ENCODE measurements at regions not wholly inside any gene's neighbourhood (a gene's known extent, or its start where the extent isn't known, plus 50 kb on each side); places are given as distances from the start of the nearest gene placed in this dataset.
"Not testable (repeated sequence)": the region's sequence is repeated elsewhere in the genome, so short reads cannot be mapped to it uniquely, and the experiment has no call there.

DNA sequence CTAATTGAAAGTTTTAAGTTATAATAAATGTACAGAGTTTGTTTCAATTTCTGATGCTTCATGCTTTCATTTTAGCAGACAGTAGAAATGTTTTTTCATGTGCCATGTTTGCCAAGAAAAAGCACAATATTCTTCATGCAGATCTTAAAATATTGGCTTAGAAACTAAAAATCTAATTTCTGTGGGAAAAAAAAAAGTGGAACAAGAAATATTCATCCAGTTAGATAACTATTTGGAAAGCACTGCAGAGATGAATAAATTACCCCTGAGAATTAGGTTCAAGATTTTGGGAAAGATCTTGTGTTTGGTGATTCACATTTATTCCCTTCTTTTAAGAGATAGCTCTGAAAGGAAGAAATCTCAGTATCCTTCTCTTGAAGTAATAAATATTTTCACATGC is 912.5 kb downstream of the C4orf33 start:
- Histone ChIP-seq H3K79me2 (ENCODE audit: insufficient read depth, low read length) (no peaks in the 10 kb centered on the region), H4K20me1 (ENCODE audit: insufficient read depth, low read length) (no peaks in the 10 kb centered on the region), H3K27me3 (ENCODE audit: insufficient read depth, low read length, poor library complexity) (no peaks in the 10 kb centered on the region), H3K4me3 (ENCODE audit: low read depth in 1 of 2, low read length in 2 of 2) (no peak overlapping the region), H3K9ac (ENCODE audit: low read depth, low read length) (no peak overlapping the region), H3K4me2 (ENCODE audit: insufficient read depth, low read length) (no peak overlapping the region), H3K36me3 (ENCODE audit: insufficient read depth, low read length) (no peaks in the 10 kb centered on the region), H2AFZ (ENCODE audit: low read depth, low read length) (peak overlapping the region; percentile 68; the same call in 1 of the 2 replicates), H3K9me3 (ENCODE audit: insufficient read depth, low read length, severe bottlenecking) (no peaks in the 10 kb centered on the region), H3K27ac (ENCODE audit: low read length) (no peak overlapping the region), H3K4me1 (ENCODE audit: insufficient read depth, low read length) (peaks cover 10% of the 10 kb centered on the region)
- ATAC-seq (ENCODE audit: insufficient read depth, low read depth) (no peak), DNase-seq (no peak)
- TF ChIP-seq EZH2 (IDR thresholded peaks at IDR 0.05; ENCODE audit: borderline replicate concordance, low read depth, low read length, severe bottlenecking) = no peak
- TF ChIP-seq, protein P1, sequence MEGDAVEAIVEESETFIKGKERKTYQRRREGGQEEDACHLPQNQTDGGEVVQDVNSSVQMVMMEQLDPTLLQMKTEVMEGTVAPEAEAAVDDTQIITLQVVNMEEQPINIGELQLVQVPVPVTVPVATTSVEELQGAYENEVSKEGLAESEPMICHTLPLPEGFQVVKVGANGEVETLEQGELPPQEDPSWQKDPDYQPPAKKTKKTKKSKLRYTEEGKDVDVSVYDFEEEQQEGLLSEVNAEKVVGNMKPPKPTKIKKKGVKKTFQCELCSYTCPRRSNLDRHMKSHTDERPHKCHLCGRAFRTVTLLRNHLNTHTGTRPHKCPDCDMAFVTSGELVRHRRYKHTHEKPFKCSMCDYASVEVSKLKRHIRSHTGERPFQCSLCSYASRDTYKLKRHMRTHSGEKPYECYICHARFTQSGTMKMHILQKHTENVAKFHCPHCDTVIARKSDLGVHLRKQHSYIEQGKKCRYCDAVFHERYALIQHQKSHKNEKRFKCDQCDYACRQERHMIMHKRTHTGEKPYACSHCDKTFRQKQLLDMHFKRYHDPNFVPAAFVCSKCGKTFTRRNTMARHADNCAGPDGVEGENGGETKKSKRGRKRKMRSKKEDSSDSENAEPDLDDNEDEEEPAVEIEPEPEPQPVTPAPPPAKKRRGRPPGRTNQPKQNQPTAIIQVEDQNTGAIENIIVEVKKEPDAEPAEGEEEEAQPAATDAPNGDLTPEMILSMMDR (IDR thresholded peaks at IDR 0.05; ENCODE audit: borderline replicate concordance, extremely low read depth, low read length, poor library complexity, severe bottlenecking) = no peak

DNA sequence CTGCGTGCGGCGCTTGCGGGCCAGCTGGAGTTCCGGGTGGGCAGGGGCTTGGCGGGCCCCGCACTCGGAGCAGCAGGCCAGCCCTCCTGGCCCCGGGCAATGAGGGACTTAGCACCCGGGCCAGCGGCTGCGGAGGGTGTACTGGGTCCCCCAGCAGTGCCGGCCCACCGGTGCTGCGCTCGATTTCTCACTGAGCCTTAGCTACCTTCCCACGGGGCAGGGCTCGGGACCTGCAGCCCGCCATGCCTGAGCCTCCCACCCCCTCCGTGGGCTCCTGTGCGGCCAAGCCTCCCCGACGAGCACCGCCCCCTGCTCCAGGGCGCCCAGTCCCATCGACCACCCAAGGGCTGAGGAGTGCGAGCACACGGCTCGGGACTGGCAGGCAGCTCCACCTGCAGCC is 916.9 kb downstream of the C4orf33 start:
- not testable (repeated sequence) for H3K4me3 ChIP-seq (ENCODE audit: low read depth in 1 of 2, low read length in 2 of 2); H3K9ac ChIP-seq (ENCODE audit: low read depth, low read length); H3K36me3 ChIP-seq (ENCODE audit: insufficient read depth, low read length); H2AFZ ChIP-seq (ENCODE audit: low read depth, low read length); H4K20me1 ChIP-seq (ENCODE audit: insufficient read depth, low read length); H3K4me2 ChIP-seq (ENCODE audit: insufficient read depth, low read length); H3K79me2 ChIP-seq (ENCODE audit: insufficient read depth, low read length); ATAC-seq (ENCODE audit: insufficient read depth, low read depth); H3K27me3 ChIP-seq (ENCODE audit: insufficient read depth, low read length, poor library complexity); DNase-seq; H3K9me3 ChIP-seq (ENCODE audit: insufficient read depth, low read length, severe bottlenecking); H3K27ac ChIP-seq (ENCODE audit: low read length)
- H3K4me1 ChIP-seq (ENCODE audit: insufficient read depth, low read length) = peaks cover 10% of the 10 kb centered on the region

DNA sequence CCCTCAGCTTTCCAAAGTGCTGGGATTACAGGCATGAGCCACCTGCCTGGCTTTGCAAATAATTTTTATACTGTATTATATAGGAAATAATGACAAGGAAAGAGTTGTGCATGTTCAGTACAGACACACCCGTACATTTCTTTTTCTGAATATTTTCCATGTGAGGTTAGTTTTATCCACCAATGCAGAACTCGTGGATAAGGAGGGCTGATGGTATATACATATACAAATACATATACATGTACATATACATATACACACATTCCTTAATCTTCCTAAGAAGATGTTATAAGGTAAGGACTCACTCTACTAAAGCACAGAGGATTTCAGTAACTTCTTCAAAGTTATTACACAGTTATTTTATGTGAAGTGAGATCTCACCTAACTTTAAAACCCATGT is 925.8 kb downstream of the C4orf33 start:
- Histone ChIP-seq H3K9ac (ENCODE audit: low read depth, low read length) (no peak overlapping the region), H3K27ac (ENCODE audit: low read length) (no peak overlapping the region), H3K4me2 (ENCODE audit: insufficient read depth, low read length) (no peak overlapping the region), H3K27me3 (ENCODE audit: insufficient read depth, low read length, poor library complexity) (no peaks in the 10 kb centered on the region), H3K79me2 (ENCODE audit: insufficient read depth, low read length) (no peaks in the 10 kb centered on the region), H3K4me3 (ENCODE audit: low read depth in 1 of 2, low read length in 2 of 2) (no peak overlapping the region), H3K36me3 (ENCODE audit: insufficient read depth, low read length) (no peaks in the 10 kb centered on the region), H2AFZ (ENCODE audit: low read depth, low read length) (no peak overlapping the region), H4K20me1 (ENCODE audit: insufficient read depth, low read length) (no peaks in the 10 kb centered on the region), H3K4me1 (ENCODE audit: insufficient read depth, low read length) (peaks cover 9% of the 10 kb centered on the region), H3K9me3 (ENCODE audit: insufficient read depth, low read length, severe bottlenecking) (no peaks in the 10 kb centered on the region)
- no peak for ATAC-seq (ENCODE audit: insufficient read depth, low read depth)
- TF ChIP-seq, protein P1 (IDR thresholded peaks at IDR 0.05; ENCODE audit: borderline replicate concordance, extremely low read depth, low read length, poor library complexity, severe bottlenecking) = no peak
- no peak for TF ChIP-seq EZH2 (IDR thresholded peaks at IDR 0.05; ENCODE audit: borderline replicate concordance, low read depth, low read length, severe bottlenecking)
- DNase-seq = no peak

DNA sequence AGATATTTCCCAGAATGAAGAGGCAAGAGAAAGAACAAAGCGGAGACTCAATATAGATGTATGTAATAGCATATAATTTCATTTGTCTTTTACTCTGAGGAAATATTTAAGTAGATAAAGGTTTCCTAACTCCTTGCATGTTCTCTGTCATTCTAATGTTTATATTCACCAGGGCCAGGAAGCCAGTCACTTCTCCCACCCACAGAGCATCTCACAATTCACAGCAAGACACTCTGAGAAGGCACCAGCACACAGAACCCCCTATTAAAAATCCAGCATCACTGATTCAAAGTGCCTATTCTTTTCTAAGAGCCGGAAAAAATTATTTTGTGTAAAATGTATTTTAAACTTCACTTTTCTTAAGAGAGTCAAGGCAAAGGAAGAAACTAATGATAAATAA is 927.1 kb downstream of the C4orf33 start:
- DNase-seq (no peak), ATAC-seq (ENCODE audit: insufficient read depth, low read depth) (no peak)
- no peak overlapping the region for H3K27ac ChIP-seq (ENCODE audit: low read length)
- H3K27me3 ChIP-seq (ENCODE audit: insufficient read depth, low read length, poor library complexity) = no peaks in the 10 kb centered on the region
- H4K20me1 ChIP-seq (ENCODE audit: insufficient read depth, low read length) = no peaks in the 10 kb centered on the region
- peaks cover 9% of the 10 kb centered on the region for H3K4me1 ChIP-seq (ENCODE audit: insufficient read depth, low read length)
- no peaks in the 10 kb centered on the region for H3K9me3 ChIP-seq (ENCODE audit: insufficient read depth, low read length, severe bottlenecking)
- TF ChIP-seq, protein P1 (IDR thresholded peaks at IDR 0.05; ENCODE audit: borderline replicate concordance, extremely low read depth, low read length, poor library complexity, severe bottlenecking) = no peak
- no peak for TF ChIP-seq EZH2 (IDR thresholded peaks at IDR 0.05; ENCODE audit: borderline replicate concordance, low read depth, low read length, severe bottlenecking)
- H3K4me3 ChIP-seq (ENCODE audit: low read depth in 1 of 2, low read length in 2 of 2) = no peak overlapping the region
- no peaks in the 10 kb centered on the region for H3K36me3 ChIP-seq (ENCODE audit: insufficient read depth, low read length)
- H2AFZ ChIP-seq (ENCODE audit: low read depth, low read length) = no peak overlapping the region
- no peak overlapping the region for H3K9ac ChIP-seq (ENCODE audit: low read depth, low read length)
- H3K4me2 ChIP-seq (ENCODE audit: insufficient read depth, low read length) = no peak overlapping the region
- no peaks in the 10 kb centered on the region for H3K79me2 ChIP-seq (ENCODE audit: insufficient read depth, low read length)

Measured in DND-41 (cell line).